ENCODE measurements at regions not wholly inside any gene's neighbourhood (a gene's known extent, or its start where the extent isn't known, plus 50 kb on each side); places are given as distances from the start of the nearest gene placed in this dataset.

GRCh38 chr21:24628046-24628445 is 979.2 kb downstream of the MRPL39 start:
- Histone ChIP-seq H3K4me3 (ENCODE audit: control insufficient read depth in 2 of 3, extremely low read depth in 1 of 3, insufficient read depth in 2 of 3, low read depth in 1 of 3, low read length in 3 of 3) (no peak overlapping the region), H3K79me2 (ENCODE audit: control insufficient read depth, insufficient read depth, low read length) (no peaks in the 10 kb centered on the region), H3K27me3 (ENCODE audit: control insufficient read depth, extremely low read depth, insufficient read depth, low read length) (no peaks in the 10 kb centered on the region), H3K4me1 (ENCODE audit: control insufficient read depth, extremely low read depth, insufficient read depth, low read length) (no peaks in the 10 kb centered on the region), H3K9me1 (ENCODE audit: control insufficient read depth, extremely low read depth, insufficient read depth, low read length) (no peaks in the 10 kb centered on the region), H3K27ac (ENCODE audit: control insufficient read depth, insufficient read depth, low read length) (no peak overlapping the region), H2AFZ (ENCODE audit: control insufficient read depth, low read length) (no peak overlapping the region), H3K9me3 (ENCODE audit: control insufficient read depth, low read depth, low read length) (no peaks in the 10 kb centered on the region), H4K20me1 (ENCODE audit: control insufficient read depth, extremely low read depth, insufficient read depth, low read length) (no peaks in the 10 kb centered on the region), H3K36me3 (ENCODE audit: control insufficient read depth in 2 of 2, extremely low read depth in 1 of 2, insufficient read depth in 2 of 2, low read length in 2 of 2) (no peaks in the 10 kb centered on the region), H3K9ac (ENCODE audit: control insufficient read depth, extremely low read depth, insufficient read depth, low read length) (no peak overlapping the region), H3K4me2 (ENCODE audit: control insufficient read depth, extremely low read depth, insufficient read depth, low read depth, low read length) (no peak overlapping the region)
- dilution Hi-C loops (cut with MboI; ENCODE audit: extremely low pct_ligation_motif_present, low sequenced_read_pairs) = no loop called here
- TF ChIP-seq EZH2 (IDR thresholded peaks at IDR 0.05; ENCODE audit: low read length) = no peak
- TF ChIP-seq, protein P1, sequence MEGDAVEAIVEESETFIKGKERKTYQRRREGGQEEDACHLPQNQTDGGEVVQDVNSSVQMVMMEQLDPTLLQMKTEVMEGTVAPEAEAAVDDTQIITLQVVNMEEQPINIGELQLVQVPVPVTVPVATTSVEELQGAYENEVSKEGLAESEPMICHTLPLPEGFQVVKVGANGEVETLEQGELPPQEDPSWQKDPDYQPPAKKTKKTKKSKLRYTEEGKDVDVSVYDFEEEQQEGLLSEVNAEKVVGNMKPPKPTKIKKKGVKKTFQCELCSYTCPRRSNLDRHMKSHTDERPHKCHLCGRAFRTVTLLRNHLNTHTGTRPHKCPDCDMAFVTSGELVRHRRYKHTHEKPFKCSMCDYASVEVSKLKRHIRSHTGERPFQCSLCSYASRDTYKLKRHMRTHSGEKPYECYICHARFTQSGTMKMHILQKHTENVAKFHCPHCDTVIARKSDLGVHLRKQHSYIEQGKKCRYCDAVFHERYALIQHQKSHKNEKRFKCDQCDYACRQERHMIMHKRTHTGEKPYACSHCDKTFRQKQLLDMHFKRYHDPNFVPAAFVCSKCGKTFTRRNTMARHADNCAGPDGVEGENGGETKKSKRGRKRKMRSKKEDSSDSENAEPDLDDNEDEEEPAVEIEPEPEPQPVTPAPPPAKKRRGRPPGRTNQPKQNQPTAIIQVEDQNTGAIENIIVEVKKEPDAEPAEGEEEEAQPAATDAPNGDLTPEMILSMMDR (optimal IDR thresholded peaks at IDR 0.05 in 1 of 3, IDR thresholded peaks at IDR 0.05 in 1 of 3, conservative IDR thresholded peaks at IDR 0.05 in 1 of 3; ENCODE audit: extremely low read depth in 1 of 3, insufficient read depth in 2 of 3, low read length in 3 of 3) = no peak
- no peak for FAIRE-seq
- no peak for DNase-seq (ENCODE audit: low read depth, low spot score)

GRCh38 chr21:24617819-24618218 is 989.5 kb downstream of the MRPL39 start:
- Histone ChIP-seq H3K9me1 (ENCODE audit: control insufficient read depth, extremely low read depth, insufficient read depth, low read length) (no peaks in the 10 kb centered on the region), H2AFZ (ENCODE audit: control insufficient read depth, low read length) (no peak overlapping the region), H4K20me1 (ENCODE audit: control insufficient read depth, extremely low read depth, insufficient read depth, low read length) (no peaks in the 10 kb centered on the region), H3K4me2 (ENCODE audit: control insufficient read depth, extremely low read depth, insufficient read depth, low read depth, low read length) (no peak overlapping the region), H3K27ac (ENCODE audit: control insufficient read depth, insufficient read depth, low read length) (no peak overlapping the region), H3K4me1 (ENCODE audit: control insufficient read depth, extremely low read depth, insufficient read depth, low read length) (no peaks in the 10 kb centered on the region), H3K79me2 (ENCODE audit: control insufficient read depth, insufficient read depth, low read length) (no peaks in the 10 kb centered on the region), H3K27me3 (ENCODE audit: control insufficient read depth, extremely low read depth, insufficient read depth, low read length) (no peaks in the 10 kb centered on the region), H3K9ac (ENCODE audit: control insufficient read depth, extremely low read depth, insufficient read depth, low read length) (no peak overlapping the region), H3K4me3 (ENCODE audit: control insufficient read depth in 2 of 3, extremely low read depth in 1 of 3, insufficient read depth in 2 of 3, low read depth in 1 of 3, low read length in 3 of 3) (no peak overlapping the region), H3K36me3 (ENCODE audit: control insufficient read depth in 2 of 2, extremely low read depth in 1 of 2, insufficient read depth in 2 of 2, low read length in 2 of 2) (no peaks in the 10 kb centered on the region), H3K9me3 (ENCODE audit: control insufficient read depth, low read depth, low read length) (no peaks in the 10 kb centered on the region)
- TF ChIP-seq, protein P1 (optimal IDR thresholded peaks at IDR 0.05 in 1 of 3, IDR thresholded peaks at IDR 0.05 in 1 of 3, conservative IDR thresholded peaks at IDR 0.05 in 1 of 3; ENCODE audit: extremely low read depth in 1 of 3, insufficient read depth in 2 of 3, low read length in 3 of 3) = no peak
- no peak for TF ChIP-seq EZH2 (IDR thresholded peaks at IDR 0.05; ENCODE audit: low read length)
- dilution Hi-C loops (cut with MboI; ENCODE audit: extremely low pct_ligation_motif_present, low sequenced_read_pairs) = no loop called here
- FAIRE-seq (no peak), DNase-seq (ENCODE audit: low read depth, low spot score) (no peak)

All from keratinocyte (primary cell).